D341Med (cell line): ENCODE measurements at regions not wholly inside any gene's neighbourhood (a gene's known extent, or its start where the extent isn't known, plus 50 kb on each side); places are given as distances from the start of the nearest gene placed in this dataset.

ENCODE experiments used
- DNase-seq: peaks from one replicate; pipeline ENCODE4 v3.0.0; 2012; ENCODE audit warnings: low spot score

DNA sequence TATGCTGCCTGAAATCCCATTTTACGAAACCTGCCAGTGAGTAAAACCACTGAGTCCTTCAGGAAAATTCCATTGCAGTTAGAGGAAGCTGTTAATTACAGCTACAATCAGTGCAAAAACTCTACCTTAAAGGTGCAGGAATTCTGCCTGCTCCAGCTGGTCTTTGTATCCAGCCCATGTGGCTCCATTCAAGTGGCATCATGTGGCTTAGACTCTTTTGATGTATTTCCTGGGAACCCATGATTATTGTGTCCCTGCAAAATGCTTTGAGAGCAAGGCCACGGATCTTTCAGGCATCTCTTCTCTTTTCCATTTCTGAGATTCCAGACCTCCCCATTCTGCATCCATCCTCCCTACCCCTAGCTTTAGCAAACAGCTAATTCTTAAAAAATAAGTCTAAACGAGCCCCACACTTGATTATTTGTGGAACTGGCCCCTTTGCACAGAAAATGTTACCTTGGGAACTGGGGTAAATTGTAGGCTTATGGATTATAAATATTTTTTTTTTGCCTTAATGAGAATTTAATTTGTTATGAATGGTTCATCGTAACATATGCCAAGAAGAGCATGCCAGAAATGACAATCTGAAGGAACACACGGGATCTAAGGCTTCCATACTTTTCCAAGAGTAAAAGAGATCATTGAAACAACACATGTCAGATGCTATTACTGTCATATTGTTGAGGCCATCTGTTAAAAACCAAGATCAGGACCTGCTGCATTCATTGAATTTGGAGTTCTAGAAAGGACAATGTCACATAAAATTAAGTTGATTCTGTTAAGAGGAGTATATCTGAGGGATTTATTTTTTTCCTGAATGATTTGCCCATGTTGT, 144.6 kb downstream of the TPH2 start:
- DNase-seq, result no peak

DNA sequence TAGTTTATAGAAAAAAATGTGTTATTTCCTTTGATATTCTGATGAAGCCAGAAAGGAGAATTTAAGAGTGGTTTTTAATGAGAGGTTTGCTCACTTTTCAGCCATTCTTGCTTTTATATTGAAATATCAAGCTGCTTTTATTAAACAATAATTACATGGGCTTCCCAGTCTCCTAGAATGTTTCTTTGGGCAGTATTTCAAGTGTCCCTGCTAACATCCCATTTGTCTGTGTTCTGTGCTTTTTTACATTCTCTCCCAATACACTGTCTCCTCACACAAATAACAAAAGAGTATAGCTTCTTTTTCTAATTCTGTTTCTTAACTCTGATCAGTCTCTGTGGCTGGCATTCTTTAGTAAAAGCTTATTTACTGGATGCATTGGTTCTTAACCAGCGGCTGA, 145.4 kb downstream of the TPH2 start:
- DNase-seq, result no peak

DNA sequence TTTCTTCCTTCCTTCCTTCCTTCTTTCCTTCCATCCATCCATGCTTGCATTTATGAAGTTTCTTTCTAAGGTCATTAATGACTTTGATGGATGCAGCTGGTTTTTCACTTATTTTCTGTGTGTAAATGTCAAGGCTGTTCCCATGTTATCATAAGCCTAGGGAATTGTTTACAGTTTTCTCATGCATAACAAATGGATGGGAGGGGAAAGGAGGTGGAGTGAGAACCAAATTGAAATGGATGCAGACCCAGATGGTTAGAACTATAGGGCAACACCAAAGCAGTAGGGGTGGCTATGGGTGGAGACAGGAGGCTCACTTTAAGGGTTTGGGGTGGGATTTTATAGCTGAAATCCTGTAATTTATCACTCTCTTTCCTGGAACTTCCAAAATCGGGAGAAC, 146.2 kb downstream of the TPH2 start:
- no peak for DNase-seq

- no peak for DNase-seq
Measured at GRCh38 chr12:72089678-72090077, 151.0 kb downstream of the TPH2 start.

GRCh38 chr12:72093424-72093823, 154.8 kb downstream of the TPH2 start:
- no peak for DNase-seq

GRCh38 chr12:72093930-72094329, 155.3 kb downstream of the TPH2 start:
- DNase-seq, result no peak

GRCh38 chr12:72094490-72094889, 155.8 kb downstream of the TPH2 start:
- no peak for DNase-seq

DNA sequence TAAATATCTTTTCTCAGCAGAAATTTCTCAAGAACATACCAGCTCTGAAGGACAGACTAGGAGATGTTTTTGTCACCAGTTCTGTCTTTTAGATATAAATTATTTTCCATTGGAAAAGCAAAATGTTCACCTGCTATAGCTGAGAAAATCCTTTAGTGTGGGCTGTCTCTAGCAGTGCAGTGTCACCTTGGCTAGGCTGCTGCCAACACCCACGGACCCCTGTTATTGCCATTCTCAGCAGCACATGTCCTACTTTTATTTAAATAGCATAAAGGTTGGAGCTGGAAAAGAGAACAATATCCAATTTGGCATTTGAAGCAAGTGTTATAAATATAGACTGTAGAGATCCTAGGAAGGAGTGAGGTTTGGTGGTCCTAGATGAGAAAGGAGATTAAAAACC, 156.4 kb downstream of the TPH2 start:
- no peak for DNase-seq

DNA sequence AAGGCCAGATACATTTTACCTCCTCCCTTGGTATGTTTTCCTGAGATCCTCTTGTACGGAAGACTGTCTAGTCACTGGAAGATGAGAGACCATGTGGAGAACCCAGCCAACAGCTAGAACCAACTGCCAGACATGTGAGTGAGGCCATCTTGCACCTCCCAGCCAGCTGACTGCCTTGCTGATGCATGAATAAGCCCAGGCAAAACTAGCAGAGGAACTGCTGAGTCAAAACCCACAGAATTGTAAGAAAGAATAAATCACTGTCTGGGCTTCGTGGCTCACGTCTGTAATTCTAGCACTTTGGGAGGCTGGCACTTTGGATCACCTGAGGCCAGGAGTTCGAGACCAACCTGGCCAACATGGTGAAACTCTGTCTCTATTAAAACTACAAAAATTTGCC, 160.0 kb downstream of the TPH2 start:
- DNase-seq, result no peak

DNA sequence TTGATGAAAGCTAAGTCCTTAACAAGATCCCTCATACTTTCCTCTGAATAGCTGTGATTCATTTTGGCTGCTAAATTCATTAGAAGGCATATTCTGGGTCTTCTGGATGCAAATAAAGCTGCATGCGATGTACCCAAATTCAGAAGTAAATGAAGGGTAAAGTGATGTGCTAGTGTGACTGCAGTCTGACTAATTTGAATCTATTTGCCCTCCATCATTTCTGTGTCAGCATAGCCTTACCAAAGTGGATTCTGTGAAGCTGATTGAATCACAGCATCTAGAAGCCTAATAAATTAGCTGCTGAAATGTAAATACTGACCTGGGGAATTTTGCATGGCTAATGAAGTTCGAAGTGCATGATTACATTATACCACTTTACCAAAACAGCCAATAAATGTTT, 162.2 kb downstream of the TPH2 start:
- DNase-seq, result no peak

DNA sequence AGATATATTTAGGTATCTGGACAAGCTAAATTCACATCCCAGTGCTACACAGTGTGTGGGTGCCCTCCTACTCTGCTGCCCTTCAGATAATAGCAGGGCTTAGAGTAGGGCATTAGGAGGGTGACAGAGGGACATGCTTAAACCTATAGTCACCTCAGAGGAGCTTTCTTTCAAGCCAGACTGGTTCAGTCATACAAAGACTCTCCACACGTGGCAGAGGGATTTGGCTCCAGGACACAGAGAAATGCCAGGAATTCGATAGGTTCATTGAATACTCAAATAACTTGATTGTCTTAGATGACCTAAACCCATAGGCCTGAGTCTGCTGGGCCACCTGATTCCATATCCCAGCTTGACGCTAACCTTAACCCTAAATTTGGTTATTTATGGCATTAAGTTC, 163.5 kb downstream of the TPH2 start:
- no peak for DNase-seq

DNA sequence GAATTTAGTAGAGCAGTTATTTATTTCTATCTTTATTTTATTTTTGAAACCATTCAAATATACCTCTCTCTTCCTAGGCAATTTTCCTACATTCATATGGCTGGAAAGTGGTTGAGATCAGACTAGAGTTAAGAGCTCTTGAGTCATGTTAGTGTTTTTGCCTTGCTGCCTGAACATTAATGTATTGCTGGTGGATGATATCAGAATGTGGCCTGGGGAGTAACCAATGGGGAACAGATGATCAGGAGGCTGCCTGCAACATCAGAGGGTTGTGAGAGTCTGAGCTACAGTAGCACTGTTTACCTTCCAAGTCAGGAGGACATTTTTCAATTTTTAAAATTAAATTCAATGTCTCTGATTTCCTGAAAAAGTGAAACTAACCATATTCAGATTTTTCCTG, 166.3 kb upstream of the TRHDE start:
- DNase-seq, result no peak

- no peak for DNase-seq
Measured at GRCh38 chr12:72110937-72111650, 161.1 kb upstream of the TRHDE start.

- no peak for DNase-seq
Measured at GRCh38 chr12:72111706-72112105, 160.5 kb upstream of the TRHDE start.

GRCh38 chr12:72133497-72134055, 138.6 kb upstream of the TRHDE start:
- no peak for DNase-seq

GRCh38 chr12:72134246-72135020, 137.7 kb upstream of the TRHDE start:
- no peak for DNase-seq

DNA sequence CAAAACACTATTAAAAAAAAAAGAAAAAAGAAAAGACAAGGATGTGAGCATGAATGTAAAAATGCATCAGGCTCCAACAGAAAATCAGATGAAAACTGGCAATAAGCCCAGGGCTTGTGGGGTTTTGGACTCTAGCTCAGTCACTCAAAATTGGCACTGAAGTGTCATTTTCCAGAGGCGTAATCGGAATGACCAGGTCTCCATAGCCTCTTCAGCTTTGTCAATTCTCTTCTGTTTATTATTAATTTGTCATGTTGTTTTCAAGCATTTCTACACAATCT, 137.2 kb upstream of the TRHDE start:
- DNase-seq, result no peak

DNA sequence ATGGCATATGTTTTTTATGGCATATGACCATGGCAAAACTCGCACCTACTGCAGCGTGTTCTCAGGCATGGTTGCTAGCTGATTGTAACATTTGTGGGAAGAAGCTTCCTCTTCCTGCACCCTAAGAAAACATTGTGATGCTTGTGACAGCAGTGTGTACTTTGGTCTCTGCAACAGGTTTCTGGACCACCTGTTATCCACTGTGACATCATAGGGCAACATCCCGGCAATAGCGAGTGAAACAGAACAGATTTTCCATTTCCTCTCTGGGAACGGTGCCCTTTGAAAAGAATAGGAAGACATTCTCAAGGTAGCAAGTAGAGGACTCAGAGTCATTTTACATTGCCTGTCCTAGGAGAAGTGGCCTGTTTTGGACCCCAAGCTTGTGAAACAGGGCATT, 135.4 kb upstream of the TRHDE start:
- no peak for DNase-seq

DNA sequence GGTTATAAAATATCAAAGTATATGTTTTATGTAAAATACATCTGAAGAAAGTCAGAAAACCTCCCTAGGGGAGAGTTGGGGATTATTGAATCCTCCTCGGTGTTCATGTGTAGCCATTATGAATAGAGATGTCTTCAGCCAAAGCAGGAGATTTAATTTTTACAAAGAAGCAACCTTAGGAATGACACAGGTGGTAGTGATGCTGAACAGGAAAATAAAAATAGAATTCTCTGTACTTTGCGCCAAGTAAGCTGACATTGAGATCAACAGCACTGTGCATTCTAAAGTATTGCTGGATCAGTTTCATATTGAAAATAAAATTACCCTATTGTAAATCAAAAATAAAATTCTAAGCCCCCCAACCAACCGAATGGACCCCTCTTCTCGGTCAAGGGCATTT, 132.8 kb upstream of the TRHDE start:
- DNase-seq, result no peak

- DNase-seq, result peak; percentile 24
Measured at GRCh38 chr12:72141381-72141780, 130.8 kb upstream of the TRHDE start.

GRCh38 chr12:72144553-72144952, 127.6 kb upstream of the TRHDE start:
- no peak for DNase-seq

DNA sequence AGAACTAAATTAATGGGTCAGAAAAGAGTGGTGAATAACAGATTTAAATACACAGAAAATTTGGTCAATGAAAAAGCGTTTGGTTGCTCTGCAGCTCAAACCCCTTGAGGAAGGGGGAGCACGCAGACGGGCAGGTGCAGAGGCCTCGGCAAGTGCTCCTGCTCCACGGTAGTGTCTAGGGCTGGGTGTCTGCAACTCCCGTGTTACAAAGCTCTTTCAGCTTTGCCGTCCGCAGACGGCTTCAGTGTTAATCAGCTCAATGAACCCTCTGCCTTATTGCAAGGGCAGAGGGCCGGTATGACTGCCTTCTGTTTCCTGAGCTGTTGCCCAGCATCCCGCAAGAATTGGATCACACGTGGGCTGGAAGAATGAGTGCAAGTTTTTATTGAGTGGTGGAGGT, 125.7 kb upstream of the TRHDE start:
- no peak for DNase-seq

GRCh38 chr12:72148709-72149108, 123.5 kb upstream of the TRHDE start:
- no peak for DNase-seq
